Endothelial cell of umbilical vein (primary cell): ENCODE measurements at regions not wholly inside any gene's neighbourhood (a gene's known extent, or its start where the extent isn't known, plus 50 kb on each side); places are given as distances from the start of the nearest gene placed in this dataset.

ENCODE experiments used
- EZH2 ChIP-seq: IDR thresholded peaks from 2 replicates; pipeline ENCODE4 v1.6.1; 2012; ENCODE audit warnings: borderline replicate concordance, low read depth, mild to moderate bottlenecking, moderate library complexity, low read length, inconsistent platforms; ENCODE audit not compliant: severe bottlenecking
- POLR2A ChIP-seq: IDR thresholded peaks from 2 replicates; pipeline ENCODE4 v1.6.1; 2012; ENCODE audit warnings: low read depth, mild to moderate bottlenecking, control low read depth, low read length
- POLR2AphosphoS5 ChIP-seq: IDR thresholded peaks from 2 replicates; pipeline ENCODE4 v1.6.1; 2012; ENCODE audit warnings: low read depth, mild to moderate bottlenecking, control low read depth, low read length, moderate library complexity; ENCODE audit not compliant: insufficient read depth
- TF ChIP-seq, protein P1 (sequence below), 2 donors: IDR thresholded peaks; 1 replicate in 1 of 2; 2 replicates in 1 of 2; pipeline ENCODE4 v1.5.1; 2011; ENCODE audit warnings: low read length in 2 of 2, mild to moderate bottlenecking in 2 of 2, moderate library complexity in 2 of 2, control low read depth in 1 of 2, inconsistent platforms in 1 of 2, low read depth in 1 of 2; ENCODE audit not compliant: insufficient read depth in 1 of 2; ENCODE audit errors: extremely low read depth in 1 of 2
- TF ChIP-seq, protein P2 (sequence below): IDR thresholded peaks from 2 replicates; pipeline ENCODE4 v1.6.1; 2011; ENCODE audit not compliant: insufficient read depth, insufficient read length

DNA sequence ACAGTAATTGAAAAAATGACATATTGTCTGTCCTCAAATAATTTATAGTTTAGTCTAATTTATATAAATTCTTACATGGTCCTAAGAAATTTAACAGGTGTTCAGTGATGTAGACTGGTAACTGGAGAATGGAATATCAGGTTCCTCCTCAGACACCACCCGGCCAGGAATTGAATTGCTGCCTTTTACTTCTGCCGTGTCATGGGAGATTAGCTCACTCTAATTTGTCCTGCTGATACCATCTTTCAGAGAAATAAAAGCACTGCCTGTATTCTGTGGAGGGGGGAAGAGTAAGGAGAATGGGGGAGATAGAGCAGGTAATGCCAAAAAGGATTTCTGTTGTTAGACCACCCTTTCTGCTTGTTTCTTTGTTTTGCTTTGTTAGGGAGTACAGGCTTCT, 125.2 kb upstream of the KLHL4 start:
- TF ChIP-seq, protein P1, sequence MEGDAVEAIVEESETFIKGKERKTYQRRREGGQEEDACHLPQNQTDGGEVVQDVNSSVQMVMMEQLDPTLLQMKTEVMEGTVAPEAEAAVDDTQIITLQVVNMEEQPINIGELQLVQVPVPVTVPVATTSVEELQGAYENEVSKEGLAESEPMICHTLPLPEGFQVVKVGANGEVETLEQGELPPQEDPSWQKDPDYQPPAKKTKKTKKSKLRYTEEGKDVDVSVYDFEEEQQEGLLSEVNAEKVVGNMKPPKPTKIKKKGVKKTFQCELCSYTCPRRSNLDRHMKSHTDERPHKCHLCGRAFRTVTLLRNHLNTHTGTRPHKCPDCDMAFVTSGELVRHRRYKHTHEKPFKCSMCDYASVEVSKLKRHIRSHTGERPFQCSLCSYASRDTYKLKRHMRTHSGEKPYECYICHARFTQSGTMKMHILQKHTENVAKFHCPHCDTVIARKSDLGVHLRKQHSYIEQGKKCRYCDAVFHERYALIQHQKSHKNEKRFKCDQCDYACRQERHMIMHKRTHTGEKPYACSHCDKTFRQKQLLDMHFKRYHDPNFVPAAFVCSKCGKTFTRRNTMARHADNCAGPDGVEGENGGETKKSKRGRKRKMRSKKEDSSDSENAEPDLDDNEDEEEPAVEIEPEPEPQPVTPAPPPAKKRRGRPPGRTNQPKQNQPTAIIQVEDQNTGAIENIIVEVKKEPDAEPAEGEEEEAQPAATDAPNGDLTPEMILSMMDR (IDR thresholded peaks at IDR 0.05; ENCODE audit: extremely low read depth in 1 of 2, insufficient read depth in 1 of 2, low read depth in 1 of 2, low read length in 2 of 2): no peak
- no peak for TF ChIP-seq POLR2A
- TF ChIP-seq EZH2: no peak
- TF ChIP-seq POLR2AphosphoS5: no peak
- TF ChIP-seq, protein P2, sequence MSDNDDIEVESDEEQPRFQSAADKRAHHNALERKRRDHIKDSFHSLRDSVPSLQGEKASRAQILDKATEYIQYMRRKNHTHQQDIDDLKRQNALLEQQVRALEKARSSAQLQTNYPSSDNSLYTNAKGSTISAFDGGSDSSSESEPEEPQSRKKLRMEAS: no peak
